GM10266 (cell line): ENCODE measurements at regions not wholly inside any gene's neighbourhood (a gene's known extent, or its start where the extent isn't known, plus 50 kb on each side); places are given as distances from the start of the nearest gene placed in this dataset.
"Not testable (repeated sequence)": the region's sequence is repeated elsewhere in the genome, so short reads cannot be mapped to it uniquely, and the experiment has no call there.

ENCODE experiments used
- DNase-seq: peaks from one replicate; pipeline ENCODE4 v3.0.0; 2012; ENCODE audit errors: extremely low spot score
- CTCF ChIP-seq: IDR thresholded peaks from 2 replicates; pipeline ENCODE4 v1.5.1; 2012; ENCODE audit warnings: mild to moderate bottlenecking, low read depth; ENCODE audit not compliant: control insufficient read depth, insufficient read depth; ENCODE audit errors: missing control alignments

DNA sequence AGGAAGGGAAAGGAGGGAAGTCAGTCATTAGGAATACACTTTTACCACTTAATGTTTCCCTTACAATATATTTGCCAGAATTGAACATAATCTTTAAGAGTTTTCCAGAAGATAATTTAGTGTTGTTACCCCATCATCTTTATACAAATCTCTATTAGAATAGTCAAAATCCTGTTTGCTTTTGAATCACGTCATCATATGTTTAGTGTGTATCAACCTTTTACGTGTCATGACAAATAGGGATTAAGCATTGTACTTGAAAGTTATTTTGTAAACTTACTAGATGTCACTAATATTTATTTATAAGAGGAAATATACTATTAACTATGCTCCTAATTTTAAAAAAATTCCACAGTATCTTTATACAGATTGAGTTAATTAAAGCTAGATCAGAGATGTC is 1899.5 kb downstream of the MAT2B start:
- no peak for DNase-seq
- TF ChIP-seq CTCF = no peak

GRCh38 chr5:165405340-165405739 is 1899.9 kb downstream of the MAT2B start:
- TF ChIP-seq CTCF = no peak
- no peak for DNase-seq

DNA sequence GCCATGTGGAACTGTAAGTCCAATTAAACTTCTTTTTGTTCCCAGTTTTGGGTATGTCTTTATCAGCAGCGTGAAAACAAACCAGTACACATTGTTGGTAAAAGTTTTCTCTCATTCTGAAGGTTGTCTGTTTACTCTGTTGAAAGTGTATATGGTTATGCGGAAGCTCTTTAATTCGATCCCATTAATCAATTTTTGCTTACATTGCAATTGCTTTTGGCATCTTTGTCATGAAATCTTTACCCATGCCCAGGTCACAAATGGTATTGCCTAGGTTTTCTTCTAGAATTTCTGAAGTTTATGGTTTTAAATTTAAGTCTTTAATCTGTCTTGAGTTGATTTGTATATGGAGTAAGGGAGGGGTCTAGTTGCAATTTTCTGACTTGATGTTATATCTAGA is 1901.9 kb downstream of the MAT2B start:
- no peak for TF ChIP-seq CTCF
- DNase-seq = no peak

GRCh38 chr5:165410476-165410875 is 1905.1 kb downstream of the MAT2B start:
- TF ChIP-seq CTCF = no peak
- no peak for DNase-seq

DNA sequence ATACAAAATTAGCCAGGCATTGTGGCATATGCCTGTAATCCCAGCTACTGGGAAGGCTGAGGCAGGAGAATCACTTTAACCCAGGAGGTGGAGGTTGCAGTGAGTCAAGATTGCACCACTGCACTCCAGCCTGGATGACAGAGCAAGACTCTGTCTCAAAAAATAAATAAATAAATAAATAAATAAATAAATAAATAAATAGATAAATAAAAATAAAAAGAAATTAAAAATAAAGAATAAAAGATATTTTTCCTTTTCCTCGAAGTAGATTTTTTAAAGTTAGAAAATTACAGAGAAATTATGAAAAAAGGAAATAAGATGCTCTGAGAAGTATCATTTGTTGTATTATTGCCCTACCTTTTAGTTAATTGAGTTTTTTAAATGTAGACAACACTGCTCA is 1906.1 kb downstream of the MAT2B start:
- DNase-seq = not testable (repeated sequence)

DNA sequence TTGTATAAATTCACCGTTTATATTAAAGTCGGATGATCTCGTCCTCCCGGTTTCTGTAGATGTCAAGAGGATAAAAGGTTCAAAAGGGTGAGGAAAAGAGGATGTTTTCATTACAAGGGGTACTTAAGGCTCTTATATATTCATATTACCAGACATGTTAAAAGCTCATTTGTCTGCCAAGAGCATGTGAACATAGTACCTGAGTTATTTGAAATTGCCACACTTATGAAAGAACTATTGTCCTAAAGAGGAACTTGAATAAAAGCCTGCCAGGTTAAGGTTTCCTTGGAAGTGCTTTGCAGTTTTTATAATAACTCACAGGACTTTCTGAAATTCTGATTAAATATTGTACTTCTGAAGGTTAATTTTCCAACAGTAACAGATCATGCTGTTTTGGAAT is 1915.1 kb downstream of the MAT2B start:
- TF ChIP-seq CTCF = no peak
- DNase-seq = no peak

- DNase-seq = no peak
- no peak for TF ChIP-seq CTCF
These were observed 1918.4 kb downstream of the MAT2B start for GRCh38 chr5:165423697-165424299.

DNA sequence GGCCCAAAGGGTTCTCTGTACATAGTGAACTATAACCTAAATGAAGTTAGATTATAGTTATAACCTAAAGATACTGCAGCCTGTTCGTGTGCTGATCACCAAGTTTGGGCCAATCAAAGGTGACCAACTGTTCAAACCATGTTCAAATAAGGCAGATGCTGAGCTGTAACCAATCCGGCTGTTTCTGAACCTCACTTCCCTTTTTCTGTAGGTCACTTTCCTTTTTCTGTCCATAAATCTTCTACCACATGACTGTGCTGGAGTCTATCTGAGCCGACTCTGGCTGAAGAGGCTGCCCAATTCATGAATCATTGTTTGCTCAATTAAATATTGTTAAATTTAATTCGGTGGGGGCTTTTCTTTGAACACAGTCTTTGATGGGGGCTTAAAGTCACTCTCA is 1920.2 kb downstream of the MAT2B start:
- TF ChIP-seq CTCF = no peak
- DNase-seq = no peak
